A204.1 (cell line): ENCODE measurements at regions not wholly inside any gene's neighbourhood (a gene's known extent, or its start where the extent isn't known, plus 50 kb on each side); places are given as distances from the start of the nearest gene placed in this dataset.

ENCODE experiments used
- FAIRE-seq: peaks from 2 replicates; lab custom pipeline; 2012; peaks lifted over from hg19 to GRCh38; lab: Jason Lieb, UNC

GRCh38 chr5:159422910-159423309, 92.6 kb upstream of the IL12B start:
- no peak for FAIRE-seq

GRCh38 chr5:159424123-159424522, 93.8 kb upstream of the IL12B start:
- no peak for FAIRE-seq

GRCh38 chr5:159426694-159427093, 96.4 kb upstream of the IL12B start:
- no peak for FAIRE-seq

GRCh38 chr5:159427180-159428012, 97.1 kb upstream of the IL12B start:
- no peak for FAIRE-seq

- no peak for FAIRE-seq
Observed at GRCh38 chr5:159430361-159431012, 100.2 kb upstream of the IL12B start.

- no peak for FAIRE-seq
Observed at GRCh38 chr5:159435855-159436254, 105.6 kb upstream of the IL12B start.

- no peak for FAIRE-seq
Observed at GRCh38 chr5:159438092-159438491, 107.8 kb upstream of the IL12B start.

- no peak for FAIRE-seq
Observed at GRCh38 chr5:159439002-159439401, 108.7 kb upstream of the IL12B start.

- no peak for FAIRE-seq
Observed at GRCh38 chr5:159440235-159440634, 109.9 kb upstream of the IL12B start.

GRCh38 chr5:159440968-159441367, 110.7 kb upstream of the IL12B start:
- FAIRE-seq = no peak

GRCh38 chr5:159441441-159441840, 111.2 kb upstream of the IL12B start:
- FAIRE-seq = no peak

- FAIRE-seq = no peak
Observed at GRCh38 chr5:159442206-159442850, 112.0 kb upstream of the IL12B start.

GRCh38 chr5:159444441-159445082, 114.3 kb upstream of the IL12B start:
- peak; percentile 72 for FAIRE-seq

GRCh38 chr5:159447116-159447515, 116.8 kb upstream of the IL12B start:
- FAIRE-seq = no peak

GRCh38 chr5:159448841-159449407, 118.6 kb upstream of the IL12B start:
- FAIRE-seq = no peak

GRCh38 chr5:159449925-159450324, 119.6 kb upstream of the IL12B start:
- no peak for FAIRE-seq

- FAIRE-seq = no peak
Observed at GRCh38 chr5:159450417-159450816, 120.1 kb upstream of the IL12B start.

GRCh38 chr5:159451197-159452052, 121.1 kb upstream of the IL12B start:
- no peak for FAIRE-seq

- FAIRE-seq = no peak
Observed at GRCh38 chr5:159452480-159453167, 122.3 kb upstream of the IL12B start.

GRCh38 chr5:159453209-159453608, 122.9 kb upstream of the IL12B start:
- FAIRE-seq = no peak

GRCh38 chr5:159456261-159456660, 126.0 kb upstream of the IL12B start:
- FAIRE-seq = no peak
